ENCODE measurements at regions not wholly inside any gene's neighbourhood (a gene's known extent, or its start where the extent isn't known, plus 50 kb on each side); places are given as distances from the start of the nearest gene placed in this dataset.

DNA sequence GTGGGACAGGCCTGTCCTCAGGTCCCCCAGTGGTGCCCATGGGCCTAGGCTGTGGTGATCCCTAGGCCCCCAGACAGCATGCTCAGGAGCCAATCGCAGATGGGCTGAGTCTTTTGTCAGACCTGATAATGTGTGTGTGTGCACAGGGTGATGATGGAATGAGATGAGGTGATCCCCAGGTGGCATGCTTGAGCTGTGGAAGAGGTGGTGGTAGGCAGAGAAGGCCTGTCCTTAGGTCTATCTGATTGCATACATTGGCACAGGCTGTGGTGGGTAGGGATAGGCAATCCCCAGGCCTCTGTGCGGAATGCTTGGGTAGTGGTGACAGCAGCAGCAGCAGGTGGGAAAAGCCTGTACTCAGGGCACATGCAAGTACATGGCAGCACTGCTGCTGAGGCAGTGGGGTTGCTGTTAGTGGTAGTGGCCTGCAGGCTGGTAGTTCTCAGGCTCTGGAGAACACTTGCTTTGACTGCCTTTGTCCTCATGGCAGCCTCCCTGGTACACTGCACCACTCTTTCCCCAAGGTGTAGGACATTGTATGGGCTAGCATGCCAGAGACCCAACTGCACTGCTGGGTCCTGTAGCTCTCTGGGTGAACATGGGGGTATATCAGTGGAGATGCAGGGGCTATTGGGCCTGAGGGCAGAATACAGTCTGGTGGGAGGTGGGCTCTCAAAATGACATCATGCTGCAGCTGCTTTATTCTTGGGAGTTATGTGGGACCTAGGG is 260.9 kb upstream of the PLPP4 start:
- Histone ChIP-seq H4K20me1 (ENCODE audit: insufficient read depth, poor library complexity, severe bottlenecking) (no peaks in the 10 kb centered on the region), H3K4me1 (ENCODE audit: insufficient read depth) (no peaks in the 10 kb centered on the region), H3K4me2 (no peak overlapping the region), H3K27ac (no peak overlapping the region), H3K27me3 (no peaks in the 10 kb centered on the region), H3K9me2 (replicated peaks; ENCODE audit: insufficient read depth) (no peaks in the 10 kb centered on the region), H3K79me2 (no peaks in the 10 kb centered on the region), H3K9me3 (ENCODE audit: low read depth) (no peaks in the 10 kb centered on the region), H2AFZ (no peak overlapping the region), H3K36me3 (replicated peaks; ENCODE audit: insufficient read depth, low read depth) (no peaks in the 10 kb centered on the region), H3K4me3 (no peak overlapping the region)
- TF ChIP-seq, protein P1, sequence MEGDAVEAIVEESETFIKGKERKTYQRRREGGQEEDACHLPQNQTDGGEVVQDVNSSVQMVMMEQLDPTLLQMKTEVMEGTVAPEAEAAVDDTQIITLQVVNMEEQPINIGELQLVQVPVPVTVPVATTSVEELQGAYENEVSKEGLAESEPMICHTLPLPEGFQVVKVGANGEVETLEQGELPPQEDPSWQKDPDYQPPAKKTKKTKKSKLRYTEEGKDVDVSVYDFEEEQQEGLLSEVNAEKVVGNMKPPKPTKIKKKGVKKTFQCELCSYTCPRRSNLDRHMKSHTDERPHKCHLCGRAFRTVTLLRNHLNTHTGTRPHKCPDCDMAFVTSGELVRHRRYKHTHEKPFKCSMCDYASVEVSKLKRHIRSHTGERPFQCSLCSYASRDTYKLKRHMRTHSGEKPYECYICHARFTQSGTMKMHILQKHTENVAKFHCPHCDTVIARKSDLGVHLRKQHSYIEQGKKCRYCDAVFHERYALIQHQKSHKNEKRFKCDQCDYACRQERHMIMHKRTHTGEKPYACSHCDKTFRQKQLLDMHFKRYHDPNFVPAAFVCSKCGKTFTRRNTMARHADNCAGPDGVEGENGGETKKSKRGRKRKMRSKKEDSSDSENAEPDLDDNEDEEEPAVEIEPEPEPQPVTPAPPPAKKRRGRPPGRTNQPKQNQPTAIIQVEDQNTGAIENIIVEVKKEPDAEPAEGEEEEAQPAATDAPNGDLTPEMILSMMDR (IDR thresholded peaks at IDR 0.05; ENCODE audit: poor library complexity) = no peak
- TF ChIP-seq EZH2phosphoT487 (IDR thresholded peaks at IDR 0.05; ENCODE audit: low read depth, severe bottlenecking, unreplicated experiment) (no peak), EZH2 (IDR thresholded peaks at IDR 0.05; ENCODE audit: borderline replicate concordance) (no peak)
- no peak for DNase-seq (ENCODE audit: low spot score)
- 97% methylated on average over 2 of the region's 2 CpGs for WGBS (ENCODE audit: low lambda C conversion rate, missing lambda C conversion rate)

- Histone ChIP-seq H3K9me2 (replicated peaks; ENCODE audit: insufficient read depth) (no peaks in the 10 kb centered on the region), H3K36me3 (replicated peaks; ENCODE audit: insufficient read depth, low read depth) (no peaks in the 10 kb centered on the region), H3K27ac (no peak overlapping the region), H2AFZ (no peak overlapping the region), H3K9me3 (ENCODE audit: low read depth) (no peaks in the 10 kb centered on the region), H4K20me1 (ENCODE audit: insufficient read depth, poor library complexity, severe bottlenecking) (no peaks in the 10 kb centered on the region), H3K4me3 (no peak overlapping the region), H3K4me2 (no peak overlapping the region), H3K79me2 (no peaks in the 10 kb centered on the region), H3K27me3 (no peaks in the 10 kb centered on the region), H3K4me1 (ENCODE audit: insufficient read depth) (no peaks in the 10 kb centered on the region)
- no peak for DNase-seq (ENCODE audit: low spot score)
- no peak for TF ChIP-seq EZH2 (IDR thresholded peaks at IDR 0.05; ENCODE audit: borderline replicate concordance)
- no peak for TF ChIP-seq EZH2phosphoT487 (IDR thresholded peaks at IDR 0.05; ENCODE audit: low read depth, severe bottlenecking, unreplicated experiment)
- TF ChIP-seq, protein P1 (IDR thresholded peaks at IDR 0.05; ENCODE audit: poor library complexity) = no peak
- 71% methylated on average over 6 of the region's 6 CpGs for WGBS (ENCODE audit: low lambda C conversion rate, missing lambda C conversion rate)
These were observed 252.2 kb upstream of the PLPP4 start for GRCh38 chr10:120204877-120205276.

DNA sequence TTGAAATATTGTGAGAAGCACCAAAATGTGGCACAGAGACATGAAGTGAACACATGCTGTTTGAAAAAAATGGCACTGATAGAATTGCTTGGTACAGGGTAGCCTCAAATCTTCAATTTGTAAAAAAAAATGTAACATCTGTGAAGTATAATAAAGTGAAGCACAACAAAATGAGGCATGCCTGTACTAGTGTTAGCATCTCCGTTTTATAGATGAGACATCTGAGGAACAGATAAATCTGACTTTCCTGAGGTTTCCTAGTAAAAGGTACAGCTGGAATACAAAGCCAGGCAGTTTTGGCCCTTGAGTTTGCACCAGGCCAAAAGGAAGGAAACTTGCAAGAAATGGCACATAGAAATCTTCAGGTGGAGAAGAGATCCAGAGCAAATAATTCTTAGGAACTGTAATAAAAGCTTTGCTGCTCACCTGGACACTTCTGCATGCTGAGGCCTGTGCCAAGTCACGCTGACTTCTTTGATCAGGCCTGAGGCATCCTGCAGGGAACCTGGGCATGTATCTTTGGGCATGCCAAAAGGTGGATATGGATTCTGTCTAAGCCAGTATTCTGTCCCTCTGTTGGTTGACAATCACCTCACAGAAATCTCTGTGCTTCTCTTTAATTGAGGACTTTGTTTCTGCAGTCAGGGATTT is 251.5 kb upstream of the PLPP4 start:
- Histone ChIP-seq H3K36me3 (replicated peaks; ENCODE audit: insufficient read depth, low read depth) (no peaks in the 10 kb centered on the region), H3K27me3 (no peaks in the 10 kb centered on the region), H2AFZ (no peak overlapping the region), H3K4me3 (no peak overlapping the region), H3K27ac (no peak overlapping the region), H3K4me1 (ENCODE audit: insufficient read depth) (no peaks in the 10 kb centered on the region), H4K20me1 (ENCODE audit: insufficient read depth, poor library complexity, severe bottlenecking) (no peaks in the 10 kb centered on the region), H3K9me2 (replicated peaks; ENCODE audit: insufficient read depth) (no peaks in the 10 kb centered on the region), H3K79me2 (no peaks in the 10 kb centered on the region), H3K4me2 (no peak overlapping the region), H3K9me3 (ENCODE audit: low read depth) (no peaks in the 10 kb centered on the region)
- DNase-seq (ENCODE audit: low spot score) = no peak
- no peak for TF ChIP-seq EZH2phosphoT487 (IDR thresholded peaks at IDR 0.05; ENCODE audit: low read depth, severe bottlenecking, unreplicated experiment)
- TF ChIP-seq EZH2 (IDR thresholded peaks at IDR 0.05; ENCODE audit: borderline replicate concordance) = no peak
- TF ChIP-seq, protein P1 (IDR thresholded peaks at IDR 0.05; ENCODE audit: poor library complexity) = no peak
- WGBS (ENCODE audit: low lambda C conversion rate, missing lambda C conversion rate) = 82% methylated on average over 2 of the region's 2 CpGs
